HEK293T (cell line): ENCODE measurements at regions not wholly inside any gene's neighbourhood (a gene's known extent, or its start where the extent isn't known, plus 50 kb on each side); places are given as distances from the start of the nearest gene placed in this dataset.

Experiments
- ARNT ChIP-seq: fragments of 450-650 bp; IDR thresholded peaks from 2 replicates; pipeline ENCODE4 v1.6.1; 2017; ENCODE audit warnings: mild to moderate bottlenecking
- BHLHE40 ChIP-seq: fragments of 450-650 bp; IDR thresholded peaks from 2 replicates; pipeline ENCODE4 v1.6.1; 2016; ENCODE audit warnings: mild to moderate bottlenecking, moderate library complexity, borderline replicate concordance
- CTBP1 ChIP-seq: fragments of 450-650 bp; IDR thresholded peaks from 2 replicates; pipeline ENCODE4 v1.6.1; 2016; ENCODE audit warnings: borderline replicate concordance
- ELF4 ChIP-seq: fragments of 450-650 bp; IDR thresholded peaks from 2 replicates; pipeline ENCODE4 v1.6.1; 2017; ENCODE audit warnings: antibody characterized with exemption
- FOXK2 ChIP-seq: fragments of 450-650 bp; IDR thresholded peaks from 2 replicates; pipeline ENCODE4 v1.6.1; 2016; ENCODE audit warnings: mild to moderate bottlenecking
- FOXM1 ChIP-seq: fragments of 450-650 bp; IDR thresholded peaks from 2 replicates; pipeline ENCODE4 v1.6.1; 2017; ENCODE audit warnings: mild to moderate bottlenecking, borderline replicate concordance
- HDGF ChIP-seq: fragments of 450-650 bp; IDR thresholded peaks from 2 replicates; pipeline ENCODE4 v1.6.1; 2017; ENCODE audit warnings: antibody characterized with exemption, borderline replicate concordance
- L3MBTL2 ChIP-seq: fragments of 450-650 bp; conservative IDR thresholded peaks from 2 replicates; pipeline ENCODE4 v1.6.1; 2016; ENCODE audit warnings: mild to moderate bottlenecking
- NFRKB ChIP-seq: fragments of 450-650 bp; IDR thresholded peaks from 2 replicates; pipeline ENCODE4 v1.6.1; 2016; ENCODE audit warnings: mild to moderate bottlenecking, moderate library complexity
- SP1 ChIP-seq: fragments of 450-650 bp; IDR thresholded peaks from 2 replicates; pipeline ENCODE4 v1.6.1; 2017
- TARDBP ChIP-seq: fragments of 450-650 bp; IDR thresholded peaks from 2 replicates; pipeline ENCODE4 v1.6.1; 2016
- ZNF384 ChIP-seq: fragments of 450-650 bp; IDR thresholded peaks from 2 replicates; pipeline ENCODE4 v1.6.1; 2016

DNA sequence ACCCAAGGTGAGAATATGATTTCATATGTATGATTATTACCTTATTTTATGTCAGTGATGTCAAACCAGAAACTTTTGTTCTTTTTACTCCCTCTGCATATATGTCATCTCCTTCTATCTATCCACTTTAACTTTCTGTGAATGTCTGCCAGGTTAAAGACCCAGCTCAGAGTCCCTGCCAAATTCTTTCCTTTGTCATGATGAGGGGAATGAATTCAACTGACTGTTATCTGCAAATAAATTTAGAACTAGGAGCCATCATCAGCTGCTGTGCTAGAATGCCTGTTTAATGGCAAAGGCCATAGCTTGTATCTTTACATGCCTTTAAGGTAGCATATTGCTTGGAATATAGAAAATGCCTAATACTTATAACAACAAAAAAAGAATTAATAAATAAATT, 815.6 kb upstream of the NEGR1 start:
- no peak for TF ChIP-seq FOXM1
- TF ChIP-seq ZNF384: no peak
- no peak for TF ChIP-seq SP1
- no peak for TF ChIP-seq ELF4
- no peak for TF ChIP-seq BHLHE40
- TF ChIP-seq HDGF: no peak
- TF ChIP-seq FOXK2: no peak
- no peak for TF ChIP-seq ARNT
- no peak for TF ChIP-seq L3MBTL2
- TF ChIP-seq CTBP1: no peak
- no peak for TF ChIP-seq NFRKB
- TF ChIP-seq TARDBP: no peak
